ENCODE measurements at regions not wholly inside any gene's neighbourhood (a gene's known extent, or its start where the extent isn't known, plus 50 kb on each side); places are given as distances from the start of the nearest gene placed in this dataset.

DNA sequence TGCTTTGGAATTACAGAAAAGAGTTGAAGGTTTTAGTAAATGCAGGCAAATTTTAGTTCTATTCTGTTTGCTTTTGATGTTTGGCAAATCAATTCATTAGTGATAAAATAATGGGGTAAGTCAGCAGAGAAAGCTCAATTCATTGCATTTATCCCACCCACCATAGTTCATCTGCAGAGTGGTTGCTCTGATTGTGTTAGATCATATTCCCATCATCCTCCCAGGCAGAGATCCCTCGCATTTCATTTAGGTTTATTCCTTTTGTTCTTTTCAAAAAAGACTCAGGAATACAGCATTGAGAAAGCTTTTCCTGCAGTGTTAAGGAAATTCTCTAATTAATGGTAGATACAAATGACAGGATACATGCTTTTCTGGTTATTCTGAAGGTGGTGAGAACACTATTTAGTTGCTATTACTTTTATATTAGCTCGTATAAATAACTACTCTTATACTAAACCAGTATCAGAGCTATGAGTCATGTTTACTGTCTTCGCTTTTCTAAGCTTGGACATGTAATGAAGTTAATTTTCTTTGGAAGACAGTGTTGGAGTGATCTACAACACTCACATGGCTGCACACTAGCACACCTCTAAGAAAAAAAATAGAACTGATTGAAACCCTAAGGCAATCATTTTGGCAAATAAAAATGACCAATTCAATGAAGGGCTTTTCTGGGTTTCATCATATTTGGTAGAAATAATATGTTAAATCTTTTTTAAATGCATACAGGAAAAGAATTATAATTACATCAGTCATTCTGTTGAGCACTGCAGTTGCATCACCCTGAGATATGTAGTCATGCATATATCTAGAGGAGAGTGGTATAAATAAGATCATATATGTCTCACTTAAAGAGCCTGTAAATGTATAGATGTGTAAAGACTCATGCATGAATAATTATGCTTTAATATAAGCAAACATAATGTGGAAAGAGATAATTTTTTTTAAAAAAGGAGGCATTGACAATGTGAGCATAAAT, 351.6 kb downstream of the PCDH7 start:
- intact Hi-C loops (cut with micrococcal nuclease) = no loop called here
- Mint-ChIP-seq H3K27me3 (no peaks in the 10 kb centered on the region), H3K9me3 (no peaks in the 10 kb centered on the region), H3K27ac (no peak overlapping the region), H3K36me3 (ENCODE audit: low read depth) (no peaks in the 10 kb centered on the region), H3K4me3 (no peak overlapping the region), H3K4me1 (no peaks in the 10 kb centered on the region)
- ATAC-seq (ENCODE audit: low read depth) (no peak), DNase-seq (no peak)
- POLR2A ChIA-PET = no interaction called here
- TF ChIP-seq, protein P1, sequence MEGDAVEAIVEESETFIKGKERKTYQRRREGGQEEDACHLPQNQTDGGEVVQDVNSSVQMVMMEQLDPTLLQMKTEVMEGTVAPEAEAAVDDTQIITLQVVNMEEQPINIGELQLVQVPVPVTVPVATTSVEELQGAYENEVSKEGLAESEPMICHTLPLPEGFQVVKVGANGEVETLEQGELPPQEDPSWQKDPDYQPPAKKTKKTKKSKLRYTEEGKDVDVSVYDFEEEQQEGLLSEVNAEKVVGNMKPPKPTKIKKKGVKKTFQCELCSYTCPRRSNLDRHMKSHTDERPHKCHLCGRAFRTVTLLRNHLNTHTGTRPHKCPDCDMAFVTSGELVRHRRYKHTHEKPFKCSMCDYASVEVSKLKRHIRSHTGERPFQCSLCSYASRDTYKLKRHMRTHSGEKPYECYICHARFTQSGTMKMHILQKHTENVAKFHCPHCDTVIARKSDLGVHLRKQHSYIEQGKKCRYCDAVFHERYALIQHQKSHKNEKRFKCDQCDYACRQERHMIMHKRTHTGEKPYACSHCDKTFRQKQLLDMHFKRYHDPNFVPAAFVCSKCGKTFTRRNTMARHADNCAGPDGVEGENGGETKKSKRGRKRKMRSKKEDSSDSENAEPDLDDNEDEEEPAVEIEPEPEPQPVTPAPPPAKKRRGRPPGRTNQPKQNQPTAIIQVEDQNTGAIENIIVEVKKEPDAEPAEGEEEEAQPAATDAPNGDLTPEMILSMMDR (IDR thresholded peaks at IDR 0.05) = no peak
- CTCF ChIA-PET = no interaction called here

DNA sequence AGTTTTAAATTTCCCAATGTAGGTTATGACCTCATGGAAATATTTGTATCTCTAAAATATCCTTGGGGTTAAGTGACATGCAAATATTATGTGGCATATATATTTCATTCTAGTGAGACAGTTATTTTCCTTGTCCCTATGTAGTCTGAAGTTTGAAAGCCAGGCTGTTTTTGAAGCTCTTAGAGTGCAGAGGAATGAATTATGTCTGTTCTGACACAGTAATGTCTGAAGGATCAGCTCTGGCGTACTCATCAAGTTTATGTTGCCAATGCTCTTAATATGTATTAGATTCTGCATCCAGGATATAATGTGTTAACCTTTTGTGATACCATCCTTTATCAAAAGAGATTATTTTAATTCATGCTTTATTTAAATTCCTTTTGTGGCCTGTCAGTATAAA, 355.8 kb downstream of the PCDH7 start:
- TF ChIP-seq, protein P1 (IDR thresholded peaks at IDR 0.05) = no peak
- CTCF ChIA-PET = no interaction called here
- Mint-ChIP-seq H3K4me1 (no peaks in the 10 kb centered on the region), H3K27me3 (no peaks in the 10 kb centered on the region), H3K27ac (no peak overlapping the region), H3K9me3 (no peaks in the 10 kb centered on the region), H3K4me3 (no peak overlapping the region), H3K36me3 (ENCODE audit: low read depth) (no peaks in the 10 kb centered on the region)
- intact Hi-C loops (cut with micrococcal nuclease) = no loop called here
- POLR2A ChIA-PET = no interaction called here
- DNase-seq = no peak
- no peak for ATAC-seq (ENCODE audit: low read depth)

DNA sequence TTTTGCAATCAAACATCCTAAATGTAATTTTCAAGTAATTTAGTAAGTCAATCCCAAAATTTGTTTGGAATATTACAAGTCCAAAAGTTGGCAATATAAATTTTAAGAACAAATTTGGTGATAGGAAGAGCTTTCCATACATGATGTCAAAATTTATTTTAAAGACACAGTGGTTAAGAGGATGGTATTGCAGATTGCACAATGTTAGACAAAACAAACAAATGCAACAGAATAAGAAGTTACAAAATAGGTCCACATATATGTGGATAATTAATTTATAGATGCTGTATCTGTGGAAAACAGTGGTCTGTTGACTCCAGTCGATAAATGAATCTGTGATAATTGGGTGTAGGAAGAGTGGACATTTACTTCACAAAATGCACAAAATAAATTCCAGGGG, 358.5 kb downstream of the PCDH7 start:
- CTCF ChIA-PET = no interaction called here

DNA sequence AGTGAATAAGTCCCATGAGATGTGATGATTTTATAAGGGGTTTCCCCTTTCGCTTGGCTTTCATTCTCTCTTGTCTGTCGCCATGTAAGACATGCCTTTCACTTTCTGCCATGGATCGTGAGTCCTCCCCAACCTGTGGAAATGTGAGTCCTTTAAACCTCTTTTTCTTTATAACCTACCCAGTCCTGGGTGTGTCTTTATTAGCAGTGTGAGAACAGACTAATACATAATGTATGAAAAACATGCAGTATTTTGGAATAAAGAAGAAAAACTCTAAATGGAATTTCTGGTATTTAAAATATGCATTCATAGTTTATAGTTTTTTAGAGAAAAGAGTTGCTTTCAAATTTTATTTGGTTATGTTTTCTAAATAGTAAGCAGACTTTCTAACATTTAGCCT, 360.7 kb downstream of the PCDH7 start:
- DNase-seq (no peak), ATAC-seq (ENCODE audit: low read depth) (no peak)
- POLR2A ChIA-PET = no interaction called here
- intact Hi-C loops (cut with micrococcal nuclease) = no loop called here
- CTCF ChIA-PET = no interaction called here
- Mint-ChIP-seq H3K27ac (no peak overlapping the region), H3K36me3 (ENCODE audit: low read depth) (no peaks in the 10 kb centered on the region), H3K4me3 (no peak overlapping the region), H3K4me1 (no peaks in the 10 kb centered on the region), H3K9me3 (no peaks in the 10 kb centered on the region), H3K27me3 (no peaks in the 10 kb centered on the region)
- TF ChIP-seq, protein P1 (IDR thresholded peaks at IDR 0.05) = no peak

More for the DNA sequence above, 358.5 kb downstream of the PCDH7 start:
- ATAC-seq (ENCODE audit: low read depth) = no peak
- H3K27me3 Mint-ChIP-seq = no peaks in the 10 kb centered on the region
- H3K36me3 Mint-ChIP-seq (ENCODE audit: low read depth) = no peaks in the 10 kb centered on the region
- H3K9me3 Mint-ChIP-seq = no peaks in the 10 kb centered on the region
- no peak overlapping the region for H3K4me3 Mint-ChIP-seq
- POLR2A ChIA-PET = no interaction called here
- no peak for DNase-seq
- TF ChIP-seq, protein P1 (IDR thresholded peaks at IDR 0.05) = no peak
- intact Hi-C loops (cut with micrococcal nuclease) = no loop called here
- H3K4me1 Mint-ChIP-seq = no peaks in the 10 kb centered on the region
- H3K27ac Mint-ChIP-seq = no peak overlapping the region

DNA sequence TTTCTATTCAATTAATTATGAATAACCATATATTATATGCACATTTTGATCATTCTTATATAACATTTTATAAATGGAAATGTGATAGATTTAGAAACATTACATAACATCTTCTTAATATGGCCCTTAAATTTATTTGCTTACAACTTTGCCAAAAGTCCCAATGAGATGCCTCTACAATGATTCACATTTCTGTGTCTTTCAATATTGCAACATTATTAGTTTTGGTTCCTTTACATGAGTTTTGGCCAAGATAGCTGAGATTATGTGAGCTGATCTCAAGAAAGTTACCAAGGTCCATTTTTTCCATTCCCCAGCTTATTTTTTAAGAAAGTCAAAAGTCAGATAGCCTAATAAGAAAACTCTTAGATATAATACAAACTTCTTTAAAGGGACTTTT, 361.2 kb downstream of the PCDH7 start:
- no peak overlapping the region for H3K27ac Mint-ChIP-seq
- H3K27me3 Mint-ChIP-seq = no peaks in the 10 kb centered on the region
- ChIA-PET POLR2A (no interaction called here), CTCF (no interaction called here)
- H3K36me3 Mint-ChIP-seq (ENCODE audit: low read depth) = no peaks in the 10 kb centered on the region
- no peak for ATAC-seq (ENCODE audit: low read depth)
- TF ChIP-seq, protein P1 (IDR thresholded peaks at IDR 0.05) = no peak
- H3K4me3 Mint-ChIP-seq = no peak overlapping the region
- DNase-seq = no peak
- no peaks in the 10 kb centered on the region for H3K4me1 Mint-ChIP-seq
- no peaks in the 10 kb centered on the region for H3K9me3 Mint-ChIP-seq
- intact Hi-C loops (cut with micrococcal nuclease) = no loop called here

Measured in activated B cell treated with CpG ODN at 0.5 μM for 24 hours (primary cell).